Activated T-cell treated with anti-CD3 and anti-CD28 coated beads, Interleukin-2, amount 50 U/mL, for 24 hours (primary cell): ENCODE measurements at regions not wholly inside any gene's neighbourhood (a gene's known extent, or its start where the extent isn't known, plus 50 kb on each side); places are given as distances from the start of the nearest gene placed in this dataset.
A peak's percentile ranks its signal among the peaks of the same experiment; 100 is the strongest.
"Not testable (repeated sequence)": the region's sequence is repeated elsewhere in the genome, so short reads cannot be mapped to it uniquely, and the experiment has no call there.

Experiments used
- DNase-seq: peaks from one replicate; pipeline ENCODE4 v3.0.0-alpha.2; 2020
- H3K27ac Mint-ChIP-seq: 2 replicates; pipeline ENCODE4 v1.8.0; 2020; ENCODE audit warnings: mild to moderate bottlenecking, mixed read lengths
- H3K27me3 Mint-ChIP-seq: 2 replicates; pipeline ENCODE4 v1.8.0; 2020; ENCODE audit warnings: mixed read lengths
- H3K36me3 Mint-ChIP-seq: 2 replicates; pipeline ENCODE4 v1.8.0; 2020; ENCODE audit warnings: low read depth, mixed read lengths
- H3K4me1 Mint-ChIP-seq: 2 replicates; pipeline ENCODE4 v1.8.0; 2020; ENCODE audit warnings: low read depth, mixed read lengths
- H3K4me3 Mint-ChIP-seq: 2 replicates; pipeline ENCODE4 v1.8.0; 2020; ENCODE audit warnings: mild to moderate bottlenecking, moderate library complexity, mixed read lengths
- H3K9me3 Mint-ChIP-seq: 2 replicates; pipeline ENCODE4 v1.8.0; 2020; ENCODE audit warnings: mixed read lengths

GRCh38 chrX:76922100-76922499 lies 494.6 kb downstream of the MAGEE1 start:
- DNase-seq = no peak
- H3K4me3 Mint-ChIP-seq = no peak overlapping the region
- no peaks in the 10 kb centered on the region for H3K9me3 Mint-ChIP-seq
- H3K36me3 Mint-ChIP-seq = no peaks in the 10 kb centered on the region
- H3K4me1 Mint-ChIP-seq = no peaks in the 10 kb centered on the region
- H3K27me3 Mint-ChIP-seq = peaks cover 34% of the 10 kb centered on the region
- no peak overlapping the region for H3K27ac Mint-ChIP-seq

- peaks cover 49% of the 10 kb centered on the region for H3K27me3 Mint-ChIP-seq
- H3K9me3 Mint-ChIP-seq, H3K36me3 Mint-ChIP-seq, H3K4me3 Mint-ChIP-seq, H3K4me1 Mint-ChIP-seq, H3K27ac Mint-ChIP-seq, DNase-seq: not testable (repeated sequence)
These were observed 497.1 kb downstream of the MAGEE1 start for GRCh38 chrX:76924616-76925015.

DNA sequence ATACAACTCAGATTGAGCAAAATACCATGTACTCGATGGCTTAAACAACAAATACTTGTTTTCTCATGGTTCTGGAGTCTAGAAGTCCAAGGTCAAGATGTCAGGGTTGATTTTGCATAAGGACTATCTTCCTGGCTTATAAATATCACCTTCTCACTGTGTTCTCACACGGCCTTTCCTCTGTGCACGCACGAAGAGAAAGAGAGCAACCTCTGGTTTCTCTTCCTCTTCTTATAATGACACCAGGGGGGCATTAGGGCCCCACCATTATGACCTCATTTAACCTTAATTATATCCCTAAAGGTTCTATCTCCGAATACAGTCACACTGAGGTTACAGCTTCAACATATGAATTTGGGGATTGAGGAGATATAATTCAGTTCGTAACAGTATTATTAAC lies 504.0 kb downstream of the MAGEE1 start:
- no peak overlapping the region for H3K27ac Mint-ChIP-seq
- H3K4me1 Mint-ChIP-seq = no peaks in the 10 kb centered on the region
- H3K4me3 Mint-ChIP-seq = no peak overlapping the region
- H3K27me3 Mint-ChIP-seq = peaks cover 43% of the 10 kb centered on the region
- DNase-seq = no peak
- H3K36me3 Mint-ChIP-seq = no peaks in the 10 kb centered on the region
- peaks cover 4% of the 10 kb centered on the region for H3K9me3 Mint-ChIP-seq

- no peak overlapping the region for H3K27ac Mint-ChIP-seq
- no peaks in the 10 kb centered on the region for H3K36me3 Mint-ChIP-seq
- no peak overlapping the region for H3K4me3 Mint-ChIP-seq
- DNase-seq = no peak
- H3K27me3 Mint-ChIP-seq = peaks cover 32% of the 10 kb centered on the region
- H3K9me3 Mint-ChIP-seq = peaks cover 5% of the 10 kb centered on the region
- no peaks in the 10 kb centered on the region for H3K4me1 Mint-ChIP-seq
These were observed 489.7 kb upstream of the FGF16 start for GRCh38 chrX:76957485-76957884.

- no peaks in the 10 kb centered on the region for H3K9me3 Mint-ChIP-seq
- no peak overlapping the region for H3K4me3 Mint-ChIP-seq
- peaks cover 33% of the 10 kb centered on the region for H3K27me3 Mint-ChIP-seq
- peaks cover 9% of the 10 kb centered on the region for H3K4me1 Mint-ChIP-seq
- no peak for DNase-seq
- H3K27ac Mint-ChIP-seq = peak overlapping the region; percentile 94
- H3K36me3 Mint-ChIP-seq = no peaks in the 10 kb centered on the region
These were observed 475.5 kb upstream of the FGF16 start for GRCh38 chrX:76971393-76972376.

DNA sequence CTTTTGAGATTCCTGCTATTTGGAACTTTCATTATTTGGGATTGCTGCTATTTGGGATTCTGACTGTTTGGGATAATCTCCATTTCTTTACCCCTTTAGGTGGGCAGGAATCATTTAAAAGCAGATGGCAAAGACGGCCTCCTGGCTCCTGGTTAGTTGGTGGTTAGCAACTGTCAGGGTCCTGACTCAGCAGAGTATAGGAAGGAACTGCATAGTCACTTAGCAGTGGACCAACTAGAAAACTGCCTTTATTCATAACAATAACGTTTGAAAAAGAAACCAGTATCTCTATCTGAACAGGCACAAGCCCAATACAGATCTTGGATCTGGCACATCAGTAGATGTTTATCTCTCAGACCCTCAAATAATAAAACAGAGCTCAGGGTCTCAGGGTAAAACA lies 469.7 kb upstream of the FGF16 start:
- H3K4me3 Mint-ChIP-seq = no peak overlapping the region
- no peak for DNase-seq
- H3K27me3 Mint-ChIP-seq = peaks cover 68% of the 10 kb centered on the region
- no peaks in the 10 kb centered on the region for H3K4me1 Mint-ChIP-seq
- no peak overlapping the region for H3K27ac Mint-ChIP-seq
- H3K36me3 Mint-ChIP-seq = no peaks in the 10 kb centered on the region
- H3K9me3 Mint-ChIP-seq = no peaks in the 10 kb centered on the region

DNA sequence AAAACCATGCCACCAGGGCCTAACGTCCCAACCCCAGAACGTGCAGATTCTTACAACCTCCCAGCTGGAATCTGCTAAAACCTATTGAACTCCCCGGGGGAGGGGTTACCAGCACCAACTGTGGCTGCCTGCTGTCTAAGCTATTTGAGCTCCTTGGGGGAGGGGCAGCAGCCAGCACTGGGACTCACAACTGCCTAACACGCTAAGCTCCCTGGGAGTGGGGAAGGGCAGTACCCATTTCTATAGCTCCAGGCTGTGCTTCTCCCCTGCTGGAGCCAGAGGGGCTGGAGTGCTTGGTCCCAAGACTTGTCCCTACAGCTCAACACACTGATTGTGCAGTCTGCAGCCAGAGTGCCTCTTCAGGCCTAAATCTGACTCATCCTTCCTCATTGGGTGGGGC lies 459.8 kb upstream of the FGF16 start:
- peaks cover 16% of the 10 kb centered on the region for H3K9me3 Mint-ChIP-seq

GRCh38 chrX:76996641-76997040 lies 450.5 kb upstream of the FGF16 start:
- no peak for DNase-seq
- Mint-ChIP-seq H3K4me1 (no peaks in the 10 kb centered on the region), H3K4me3 (no peak overlapping the region), H3K27ac (no peak overlapping the region), H3K36me3 (no peaks in the 10 kb centered on the region), H3K27me3 (peaks cover 64% of the 10 kb centered on the region), H3K9me3 (no peaks in the 10 kb centered on the region)

More for the DNA sequence above, 459.8 kb upstream of the FGF16 start:
- H3K4me3 Mint-ChIP-seq = no peak overlapping the region
- H3K27me3 Mint-ChIP-seq = peaks cover 10% of the 10 kb centered on the region
- H3K4me1 Mint-ChIP-seq = no peaks in the 10 kb centered on the region
- DNase-seq = no peak
- H3K27ac Mint-ChIP-seq = no peak overlapping the region
- H3K36me3 Mint-ChIP-seq = no peaks in the 10 kb centered on the region

GRCh38 chrX:77003530-77003929 lies 443.7 kb upstream of the FGF16 start:
- peaks cover 55% of the 10 kb centered on the region for H3K27me3 Mint-ChIP-seq
- no peaks in the 10 kb centered on the region for H3K9me3 Mint-ChIP-seq
- peaks cover 18% of the 10 kb centered on the region for H3K4me1 Mint-ChIP-seq
- DNase-seq = no peak
- H3K36me3 Mint-ChIP-seq = no peaks in the 10 kb centered on the region
- H3K27ac Mint-ChIP-seq = peak overlapping the region; percentile 72
- H3K4me3 Mint-ChIP-seq = no peak overlapping the region

- Mint-ChIP-seq H3K27ac (peak overlapping the region; percentile 72), H3K4me1 (peaks cover 18% of the 10 kb centered on the region), H3K9me3 (no peaks in the 10 kb centered on the region), H3K4me3 (no peak overlapping the region), H3K27me3 (peaks cover 53% of the 10 kb centered on the region), H3K36me3 (no peaks in the 10 kb centered on the region)
- no peak for DNase-seq
These were observed 443.2 kb upstream of the FGF16 start for GRCh38 chrX:77003956-77004355.

GRCh38 chrX:77009691-77010090 lies 437.5 kb upstream of the FGF16 start:
- no peak overlapping the region for H3K4me3 Mint-ChIP-seq
- H3K4me1 Mint-ChIP-seq = peaks cover 5% of the 10 kb centered on the region
- no peak for DNase-seq
- H3K27me3 Mint-ChIP-seq = peaks cover 46% of the 10 kb centered on the region
- no peak overlapping the region for H3K27ac Mint-ChIP-seq
- H3K9me3 Mint-ChIP-seq = no peaks in the 10 kb centered on the region
- H3K36me3 Mint-ChIP-seq = no peaks in the 10 kb centered on the region

DNA sequence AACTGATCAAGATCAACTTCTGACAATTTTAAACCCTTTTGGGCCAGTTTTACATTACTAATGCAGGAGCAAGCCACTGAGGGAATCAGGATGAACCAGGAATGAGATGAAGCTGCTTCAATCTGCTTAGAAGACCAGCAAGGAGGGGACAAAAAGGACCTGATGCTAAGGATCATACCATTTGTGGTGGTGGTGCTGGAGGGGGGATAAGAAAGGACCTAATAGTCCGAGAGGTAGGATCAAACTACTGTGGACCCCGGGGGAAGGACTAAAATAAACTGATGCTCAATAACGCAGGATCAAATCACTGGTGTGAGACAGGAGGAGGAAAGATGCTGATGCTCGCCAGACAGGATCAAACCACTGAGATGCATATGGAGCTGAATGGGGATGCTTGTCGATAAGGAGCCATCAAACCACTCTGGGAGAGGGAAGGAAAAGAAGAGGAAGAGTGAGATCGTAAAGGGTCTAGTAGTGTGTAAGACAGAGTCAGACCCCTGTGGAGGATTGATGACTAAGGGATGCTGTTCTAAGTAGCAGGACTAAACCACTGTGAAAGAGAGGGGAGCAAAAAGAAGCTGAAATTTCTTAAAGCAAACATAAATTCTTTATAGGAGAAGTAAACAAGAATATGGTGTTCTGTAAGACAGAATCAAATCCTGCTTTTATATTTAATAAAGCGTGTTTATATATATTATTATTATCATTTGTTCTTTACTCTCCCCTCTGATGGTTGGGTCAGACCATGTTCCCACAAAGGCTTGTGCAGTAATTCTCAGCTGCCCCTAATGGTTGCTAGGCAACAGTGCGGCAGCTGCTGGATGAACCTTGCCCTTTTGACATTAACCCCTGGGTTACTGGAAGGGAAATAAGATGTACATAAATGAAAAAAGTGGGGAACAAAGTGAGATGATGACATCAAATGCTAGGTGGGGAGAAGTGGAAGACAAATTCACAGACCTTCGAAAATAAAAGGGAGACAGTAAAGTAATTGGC lies 432.5 kb upstream of the FGF16 start:
- no peak for DNase-seq
- Mint-ChIP-seq H3K36me3 (no peaks in the 10 kb centered on the region), H3K4me1 (no peaks in the 10 kb centered on the region), H3K27ac (no peak overlapping the region), H3K9me3 (no peaks in the 10 kb centered on the region), H3K4me3 (no peak overlapping the region), H3K27me3 (peaks cover 44% of the 10 kb centered on the region)

DNA sequence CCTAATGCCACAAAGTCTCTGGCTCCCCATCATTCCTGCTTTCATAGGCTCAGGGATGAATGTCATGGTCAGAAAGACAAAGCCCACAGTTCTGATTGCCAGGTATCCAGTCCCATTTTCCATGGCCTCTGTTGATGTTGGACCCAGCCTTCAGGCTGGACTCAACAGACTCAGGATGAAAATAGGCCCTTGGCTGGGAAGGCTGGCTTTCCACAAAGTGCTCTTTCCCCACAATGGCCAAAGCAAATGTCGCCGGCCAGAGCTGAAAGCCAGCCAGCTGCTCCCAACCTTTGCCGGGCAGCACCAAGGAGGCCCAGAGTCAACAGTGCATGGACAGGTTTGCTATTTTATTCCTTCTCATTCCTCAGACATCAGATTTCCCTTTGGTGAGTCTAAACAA lies 430.1 kb upstream of the FGF16 start:
- H3K27me3 Mint-ChIP-seq = peaks cover 32% of the 10 kb centered on the region
- H3K4me3 Mint-ChIP-seq = no peak overlapping the region
- no peak for DNase-seq
- no peak overlapping the region for H3K27ac Mint-ChIP-seq
- no peaks in the 10 kb centered on the region for H3K36me3 Mint-ChIP-seq
- H3K4me1 Mint-ChIP-seq = no peaks in the 10 kb centered on the region
- H3K9me3 Mint-ChIP-seq = no peaks in the 10 kb centered on the region

- not testable (repeated sequence) for H3K36me3 Mint-ChIP-seq, DNase-seq, H3K4me1 Mint-ChIP-seq, H3K4me3 Mint-ChIP-seq, H3K9me3 Mint-ChIP-seq, H3K27ac Mint-ChIP-seq
- peaks cover 69% of the 10 kb centered on the region for H3K27me3 Mint-ChIP-seq
These were observed 400.9 kb upstream of the FGF16 start for GRCh38 chrX:77046180-77046810.
